ENCODE measurements at regions not wholly inside any gene's neighbourhood (a gene's known extent, or its start where the extent isn't known, plus 50 kb on each side); places are given as distances from the start of the nearest gene placed in this dataset.

- TF ChIP-seq CTCF (IDR thresholded peaks at IDR 0.05) (no peak), EP300 (IDR thresholded peaks at IDR 0.05; ENCODE audit: low read depth) (no peak), POLR2A (IDR thresholded peaks at IDR 0.05) (no peak), POLR2AphosphoS5 (IDR thresholded peaks at IDR 0.05) (no peak)
Observed at GRCh38 chr3:17828388-17828787, 86.0 kb upstream of the TBC1D5 start.
